Heart right ventricle (tissue), 16 donors: ENCODE measurements at regions not wholly inside any gene's neighbourhood (a gene's known extent, or its start where the extent isn't known, plus 50 kb on each side); places are given as distances from the start of the nearest gene placed in this dataset.
A peak's percentile ranks its signal among the peaks of the same experiment; 100 is the strongest.

ENCODE experiments used
- ATAC-seq, 8 donors: fragments of 200-7000 bp; cut with Tn5 transposase; one replicate each; pipeline ENCODE4 v1.9.1; 2020; ENCODE audit warnings: mild to moderate bottlenecking in 8 of 8, moderate library complexity in 8 of 8, moderate number of reproducible peaks in 1 of 8
- DNase-seq, 2 donors: peaks; one replicate each; pipeline ENCODE4 v3.0.0-alpha.2; 2020
- H3K27ac ChIP-seq, 10 donors: fragments of 200-600 bp; sonication (generic) in 2 of 10; one replicate each; pipeline versions ENCODE4 v1.5.0 to v1.8.0; 2020 to 2022; ENCODE audit warnings: mild to moderate bottlenecking in 3 of 10
- H3K27me3 ChIP-seq, 7 donors: fragments of 200-600 bp; one replicate each; pipeline ENCODE4 v1.8.0; 2021 to 2022; ENCODE audit warnings: mild to moderate bottlenecking in 2 of 7
- H3K36me3 ChIP-seq, 9 donors: fragments of 200-600 bp; sonication (generic) in 1 of 9; one replicate each; pipeline versions ENCODE4 v1.5.0 to v1.8.0; 2020 to 2022; ENCODE audit warnings: mild to moderate bottlenecking in 2 of 9
- H3K4me1 ChIP-seq, 9 donors: fragments of 200-600 bp; sonication (generic) in 1 of 9; one replicate each; pipeline versions ENCODE4 v1.5.0 to v1.8.0; 2020 to 2022; ENCODE audit warnings: mild to moderate bottlenecking in 4 of 9
- H3K4me3 ChIP-seq, 10 donors: fragments of 200-600 bp; sonication (generic) in 2 of 10; one replicate each; pipeline versions ENCODE4 v1.5.0 to v1.8.0; 2020 to 2022; ENCODE audit warnings: mild to moderate bottlenecking in 7 of 10, moderate library complexity in 2 of 10
- H3K9me3 ChIP-seq, 11 donors: fragments of 200-600 bp in 10 of 11; sonication (generic) in 2 of 11; one replicate each; pipeline versions ENCODE4 v1.5.0 to v1.8.0; 2013 to 2022; ENCODE audit warnings: mild to moderate bottlenecking in 2 of 11, control low read depth in 1 of 11, moderate library complexity in 1 of 11
- CTCF ChIP-seq, 9 donors: fragments of 200-600 bp; sonication (generic) in 2 of 9; IDR thresholded peaks; one replicate each; pipeline versions ENCODE4 v1.5.0 to v1.8.0; 2021 to 2022; ENCODE audit warnings: antibody characterized with exemption in 9 of 9, mild to moderate bottlenecking in 5 of 9, moderate library complexity in 1 of 9
- WGBS, 2 donors: extraction: QIAGEN DNeasy Blood & Tissue Kit; methylation state at CpG; one replicate each; pipeline ENCODE4 v1.1.7; 2013; ENCODE audit warnings: inconsistent platforms in 1 of 2; 5-methylcytosine and 5-hydroxymethylcytosine counted together
- intact Hi-C, 10 donors: fragments of 100-400 bp; cut with DNase I; formaldehyde crosslinking; loops; one replicate each; pipeline versions ENCODE4 v1.11.1 to v1.14.2; 2022
- donor health status: Arrhythmogenic right ventricular cardiomyopathy.
- donor health status: ischemic (EF 13 %, LVEDD 7.1; RV severe dilation, severe dysfunction).
- donor health status: healthy with polysubstance abuse.
- donor health status: DM: no; HTN: yes; CAD: no.
- donor health status: DM: no; HTN: no; CAD: no.
- donor health status: ischemic (EF 25% LVEDD 6.9; RV normal size, moderate dysfunction).
- donor health status: ischemic (EF 25% LVEDD 5.7; RV mildly dilated, moderate dysfunction).
- donor health status: healthy.
- donor health status: DM: yes; HTN: yes; CAD: no.
- donor health status: Ischemic cardiomyopathy.
- donor health status: ischemic (EF 35%, LVEDD 5.7; RV mildly dilated, moderate dysfunction).
- donor health status: nonischemic (EF 11% LVEDD 7.7; RV severe dilation, severe dysfunction).
- donor health status: DM: yes; HTN: yes; CAD: no.
- donor health status: PGD.
- donor health status: ischemic (EF 29% LVEDD 5.4; RV normal size, mild dysfunction).
- donor health status: nonischemic (EF 23%, LVEDD 6.1; RV moderate dilation, normal function).

GRCh38 chr12:63047146-63047545 lies 103.9 kb downstream of the AVPR1A start:
- intact Hi-C loops = loop anchor here in 1 of 10 donors (10.0 kb wide), 1 partner anchor 622 kb away; no protein-coding TSS in a partner anchor
- ATAC-seq (peak in 1 of 8 donors; percentile 42), DNase-seq (no peak)
- Histone ChIP-seq H3K4me3 (no peak overlapping the region), H3K9me3 (peaks cover 0 to 4% (median 0%) of the 10 kb centered on the region in 11 donors), H3K4me1 (no peaks in the 10 kb centered on the region), H3K27me3 (no peaks in the 10 kb centered on the region), H3K27ac (no peak overlapping the region), H3K36me3 (no peaks in the 10 kb centered on the region)
- no peak for TF ChIP-seq CTCF (IDR thresholded peaks at IDR 0.05)
- 0% methylated on average over 1 of the region's 1 CpG for WGBS, 2 donors

- Histone ChIP-seq H3K36me3 (no peaks in the 10 kb centered on the region), H3K27me3 (no peaks in the 10 kb centered on the region), H3K9me3 (peaks cover 0 to 4% (median 0%) of the 10 kb centered on the region in 11 donors), H3K4me1 (no peaks in the 10 kb centered on the region), H3K4me3 (no peak overlapping the region), H3K27ac (no peak overlapping the region)
- 73 to 75% methylated on average over 4 of the region's 4 CpGs for WGBS, 2 donors
- TF ChIP-seq CTCF (IDR thresholded peaks at IDR 0.05) = no peak
- intact Hi-C loops = loop anchor here in 1 of 10 donors (10.0 kb wide), 1 partner anchor 620 kb away; no protein-coding TSS in a partner anchor
- peak in 1 of 8 donors; percentile 38 for ATAC-seq
- DNase-seq = no peak
Observed at GRCh38 chr12:63045020-63045860, 105.8 kb downstream of the AVPR1A start.

- no peaks in the 10 kb centered on the region for H3K36me3 ChIP-seq
- intact Hi-C loops = loop anchor here in 1 of 10 donors (10.0 kb wide), 1 partner anchor 618 kb away; no protein-coding TSS in a partner anchor
- TF ChIP-seq CTCF (IDR thresholded peaks at IDR 0.05) = no peak
- peaks cover 0 to 4% (median 0%) of the 10 kb centered on the region in 11 donors for H3K9me3 ChIP-seq
- H3K27ac ChIP-seq = no peak overlapping the region
- H3K4me3 ChIP-seq = no peak overlapping the region
- H3K27me3 ChIP-seq = no peaks in the 10 kb centered on the region
- DNase-seq (no peak), ATAC-seq (no peak)
- 59 to 69% methylated on average over 1 of the region's 1 CpG for WGBS, 2 donors
- no peaks in the 10 kb centered on the region for H3K4me1 ChIP-seq
Observed at GRCh38 chr12:63042646-63043045, 107.7 kb upstream of the PPM1H start.

GRCh38 chr12:63041601-63042000 lies 106.7 kb upstream of the PPM1H start:
- no peak overlapping the region for H3K27ac ChIP-seq
- no peaks in the 10 kb centered on the region for H3K27me3 ChIP-seq
- no peak for ATAC-seq
- no peaks in the 10 kb centered on the region for H3K4me1 ChIP-seq
- H3K9me3 ChIP-seq = peaks cover 0 to 4% (median 0%) of the 10 kb centered on the region in 11 donors
- H3K4me3 ChIP-seq = no peak overlapping the region
- 57 to 80% methylated on average over 1 of the region's 1 CpG for WGBS, 2 donors
- no peak for TF ChIP-seq CTCF (IDR thresholded peaks at IDR 0.05)
- intact Hi-C loops = loop anchor here in 1 of 10 donors (10.0 kb wide), 1 partner anchor 617 kb away; no protein-coding TSS in a partner anchor
- DNase-seq = no peak
- H3K36me3 ChIP-seq = no peaks in the 10 kb centered on the region
